GM21360 (cell line): ENCODE measurements at regions not wholly inside any gene's neighbourhood (a gene's known extent, or its start where the extent isn't known, plus 50 kb on each side); places are given as distances from the start of the nearest gene placed in this dataset.

Experiments
- ATAC-seq: cut with Tn5 transposase; IDR thresholded peaks from one replicate; pipeline ENCODE4 v1.9.1; 2021; ENCODE audit warnings: mild to moderate bottlenecking, moderate library complexity; ENCODE audit not compliant: unreplicated experiment

- ATAC-seq = no peak
Measured at GRCh38 chr15:39482459-39482858, 98.4 kb upstream of the THBS1 start.

- ATAC-seq = no peak
Measured at GRCh38 chr15:39486621-39487457, 94.0 kb upstream of the THBS1 start.

- no peak for ATAC-seq
Measured at GRCh38 chr15:39487458-39487735, 93.5 kb upstream of the THBS1 start.

GRCh38 chr15:39488516-39488915, 92.4 kb upstream of the THBS1 start:
- no peak for ATAC-seq

- no peak for ATAC-seq
Measured at GRCh38 chr15:39488961-39489360, 91.9 kb upstream of the THBS1 start.

- no peak for ATAC-seq
Measured at GRCh38 chr15:39491115-39491885, 89.6 kb upstream of the THBS1 start.

GRCh38 chr15:39491886-39492490, 88.9 kb upstream of the THBS1 start:
- no peak for ATAC-seq

- ATAC-seq = no peak
Measured at GRCh38 chr15:39493424-39494067, 87.3 kb upstream of the THBS1 start.

DNA sequence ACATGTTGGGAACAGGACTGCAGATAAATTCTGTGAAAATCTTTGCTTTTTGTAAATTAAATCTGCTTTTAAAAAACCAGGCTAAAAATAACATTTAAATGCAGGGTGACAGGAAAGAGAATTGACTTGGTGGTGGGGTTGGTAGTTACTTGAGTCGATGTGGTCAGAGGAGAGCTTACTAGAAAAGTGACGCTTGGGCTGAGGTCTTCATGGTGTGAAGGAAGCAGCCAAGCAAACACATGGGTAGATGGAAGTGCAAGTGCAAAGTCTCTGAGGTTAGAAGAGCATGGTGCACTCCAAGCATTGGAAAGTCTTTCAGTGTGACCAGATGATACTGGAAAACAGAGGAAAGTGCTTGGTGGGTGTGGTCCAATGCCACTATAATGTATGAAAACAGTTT, 86.4 kb upstream of the THBS1 start:
- no peak for ATAC-seq

GRCh38 chr15:39495871-39496840, 84.7 kb upstream of the THBS1 start:
- ATAC-seq = no peak

GRCh38 chr15:39497016-39497758, 83.7 kb upstream of the THBS1 start:
- no peak for ATAC-seq

DNA sequence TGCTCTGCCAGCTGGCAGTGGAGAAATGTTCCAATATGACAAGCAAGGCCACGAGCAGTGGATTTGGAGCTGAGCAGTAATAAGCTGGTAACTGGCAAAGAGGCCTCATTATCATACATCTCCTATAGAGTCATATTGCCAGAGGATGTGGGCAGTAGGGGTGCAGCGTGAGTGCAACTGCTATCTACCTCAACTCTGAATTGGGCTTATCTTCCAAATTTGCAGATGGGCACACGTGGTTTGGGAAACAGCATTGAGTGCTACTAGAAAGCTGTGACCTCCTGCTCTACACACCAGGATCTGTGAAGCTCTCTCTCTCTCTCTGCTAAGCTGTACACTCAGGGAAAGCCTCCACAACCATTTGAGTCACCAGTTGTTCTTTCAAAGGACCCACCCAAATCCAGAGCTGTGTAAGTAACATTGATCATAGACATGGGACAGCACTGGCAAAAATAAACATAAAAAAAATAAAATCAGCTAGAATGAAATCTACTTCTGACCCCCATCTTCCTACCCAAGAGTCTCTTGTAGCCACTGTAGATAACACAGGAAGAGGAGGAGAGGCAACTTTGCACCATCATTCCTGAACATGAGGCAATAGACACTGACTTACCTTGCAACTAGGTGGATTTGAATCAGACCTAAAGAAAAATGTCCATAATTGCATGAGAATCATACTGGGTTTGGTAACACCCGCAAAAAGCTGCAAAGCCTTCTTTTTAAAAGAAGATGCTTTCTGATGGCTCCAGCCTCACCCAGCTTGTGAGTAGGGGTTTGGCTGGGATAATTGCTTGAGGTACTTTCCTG, 82.9 kb upstream of the THBS1 start:
- ATAC-seq = no peak

- no peak for ATAC-seq
Measured at GRCh38 chr15:39498629-39499028, 82.2 kb upstream of the THBS1 start.

- no peak for ATAC-seq
Measured at GRCh38 chr15:39499042-39499441, 81.8 kb upstream of the THBS1 start.

- ATAC-seq = no peak
Measured at GRCh38 chr15:39499681-39500080, 81.2 kb upstream of the THBS1 start.

- no peak for ATAC-seq
Measured at GRCh38 chr15:39501366-39502081, 79.4 kb upstream of the THBS1 start.

DNA sequence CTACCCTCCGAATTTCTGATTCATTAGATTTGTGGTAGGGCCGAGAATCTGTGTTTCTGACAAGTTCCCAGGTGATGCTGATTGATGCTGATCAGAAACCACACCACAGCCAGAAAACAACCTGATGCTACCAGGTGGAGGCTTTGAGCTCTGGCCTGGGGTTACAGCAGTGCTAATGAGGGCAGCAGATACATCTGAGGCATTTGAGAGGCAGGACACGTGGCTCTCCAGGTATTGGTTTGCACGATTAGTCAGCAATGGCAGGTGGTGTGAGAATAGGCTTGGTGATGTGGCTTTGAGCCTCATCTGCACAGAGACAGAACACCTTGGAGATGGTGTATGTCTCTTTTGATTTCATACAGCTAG, 78.8 kb upstream of the THBS1 start:
- no peak for ATAC-seq

DNA sequence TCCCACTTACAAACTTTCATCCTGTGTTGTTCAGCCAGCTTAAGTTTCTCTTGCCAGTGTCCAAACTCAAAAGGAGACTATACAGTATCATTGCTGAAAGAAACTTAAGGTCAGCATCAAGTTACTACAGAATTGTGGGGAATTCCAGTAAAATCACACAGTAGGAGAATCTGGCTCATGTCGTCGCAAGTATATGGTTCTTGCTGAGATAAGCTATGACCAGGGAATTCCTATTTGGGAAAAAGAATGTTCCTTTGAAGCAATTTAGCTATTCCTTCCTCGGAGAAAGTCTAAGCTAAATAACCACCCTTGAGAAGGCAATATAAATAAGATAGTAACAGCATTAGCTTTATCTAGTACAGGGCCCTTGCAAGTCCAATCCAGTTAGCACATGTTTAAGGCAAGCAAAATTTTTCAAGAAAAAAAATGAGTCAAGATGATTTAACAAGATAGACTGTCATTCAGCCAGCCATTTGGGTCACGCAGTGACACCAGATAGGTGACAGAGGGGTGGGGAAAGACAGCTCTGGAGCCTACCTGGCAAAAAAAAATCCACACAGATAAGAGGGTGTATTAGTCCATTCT, 78.2 kb upstream of the THBS1 start:
- ATAC-seq = no peak
